Neuronal stem cell (in vitro differentiated cells): ENCODE measurements at regions not wholly inside any gene's neighbourhood (a gene's known extent, or its start where the extent isn't known, plus 50 kb on each side); places are given as distances from the start of the nearest gene placed in this dataset.

Experiments used
- DNase-seq: peaks from one replicate; pipeline ENCODE4 v3.0.0-alpha.2; 2013; ENCODE audit warnings: low spot score
- H2AFZ ChIP-seq: one replicate; pipeline ENCODE4 v1.6.1; 2013; ENCODE audit warnings: mild to moderate bottlenecking, low read length, inconsistent platforms
- H2AK5ac ChIP-seq: 2 replicates; pipeline ENCODE4 v1.6.1; 2013; ENCODE audit warnings: low read depth, mild to moderate bottlenecking, inconsistent platforms, low read length, moderate library complexity, mixed read lengths
- H2BK120ac ChIP-seq: 2 replicates; pipeline ENCODE4 v1.6.1; 2013; ENCODE audit warnings: low read depth, mild to moderate bottlenecking, inconsistent platforms, low read length, moderate library complexity, mixed read lengths
- H2BK12ac ChIP-seq: one replicate; pipeline ENCODE4 v1.6.1; 2013; ENCODE audit warnings: low read length, inconsistent platforms
- H2BK15ac ChIP-seq: 2 replicates; pipeline ENCODE4 v1.6.1; 2013; ENCODE audit warnings: mild to moderate bottlenecking, low read length, inconsistent platforms, mixed read lengths
- H2BK5ac ChIP-seq: one replicate; pipeline ENCODE4 v1.6.1; 2013; ENCODE audit warnings: inconsistent platforms, mild to moderate bottlenecking, low read length, moderate library complexity
- H3K14ac ChIP-seq: one replicate; pipeline ENCODE4 v1.6.1; 2013; ENCODE audit warnings: low read length, inconsistent platforms
- H3K18ac ChIP-seq: 2 replicates; pipeline ENCODE4 v1.6.1; 2013; ENCODE audit warnings: low read length, inconsistent platforms
- H3K23ac ChIP-seq: 2 replicates; pipeline ENCODE4 v1.6.1; 2013; ENCODE audit warnings: low read depth, mild to moderate bottlenecking, mixed read lengths, low read length, inconsistent platforms; ENCODE audit not compliant: poor library complexity
- H3K27ac ChIP-seq: replicated peaks from 3 replicates; pipeline ENCODE4 v1.5.1; 2013; ENCODE audit warnings: low read length, inconsistent platforms
- H3K27me3 ChIP-seq, 3 experiments: 2 replicates each; pipeline ENCODE4 v1.6.1; 2013; ENCODE audit warnings: low read length in 3 of 3, mild to moderate bottlenecking in 2 of 3, inconsistent platforms in 1 of 3, low read depth in 1 of 3, mixed read lengths in 1 of 3, moderate library complexity in 1 of 3; ENCODE audit not compliant: control insufficient read depth in 3 of 3, insufficient read depth in 3 of 3
- H3K36me3 ChIP-seq, 2 donors: replicated peaks in 1 of 2; 2 replicates each; pipeline ENCODE4 v1.6.1; 2013; ENCODE audit warnings: low read length in 2 of 2; ENCODE audit not compliant: control insufficient read depth in 2 of 2, insufficient read depth in 2 of 2
- H3K4ac ChIP-seq: 2 replicates; pipeline ENCODE4 v1.6.1; 2013; ENCODE audit warnings: inconsistent platforms, mild to moderate bottlenecking, low read length, moderate library complexity
- H3K4me1 ChIP-seq, 2 donors: 1 replicate in 1 of 2; 2 replicates in 1 of 2; pipeline ENCODE4 v1.6.1; 2013; ENCODE audit warnings: low read length in 2 of 2, low read depth in 1 of 2; ENCODE audit not compliant: control insufficient read depth in 2 of 2, insufficient read depth in 1 of 2
- H3K4me2 ChIP-seq: one replicate; pipeline ENCODE4 v1.6.1; 2013; ENCODE audit warnings: mild to moderate bottlenecking, low read length, inconsistent platforms; ENCODE audit not compliant: insufficient read depth, poor library complexity, severe bottlenecking
- H3K4me3 ChIP-seq, 2 donors: 2 replicates each; pipeline ENCODE4 v1.5.1; 2013; ENCODE audit warnings: low read length in 2 of 2, mild to moderate bottlenecking in 2 of 2, inconsistent platforms in 1 of 2, moderate library complexity in 1 of 2
- H3K79me1 ChIP-seq: one replicate; pipeline ENCODE4 v1.6.1; 2013; ENCODE audit warnings: low read depth, mild to moderate bottlenecking, inconsistent platforms, low read length, moderate library complexity
- H3K9ac ChIP-seq: one replicate; pipeline ENCODE4 v1.6.1; 2013; ENCODE audit warnings: mild to moderate bottlenecking, low read depth, low read length, inconsistent platforms; ENCODE audit not compliant: poor library complexity
- H3K9me3 ChIP-seq, 2 donors: replicated peaks in 1 of 2; 2 replicates each; pipeline versions ENCODE3 to v1.6.1; 2013; ENCODE audit warnings: low read length in 2 of 2, mild to moderate bottlenecking in 2 of 2, inconsistent platforms in 1 of 2, low read depth in 1 of 2, mixed read lengths in 1 of 2, moderate library complexity in 1 of 2; ENCODE audit not compliant: control insufficient read depth in 2 of 2, insufficient read depth in 1 of 2
- H4K8ac ChIP-seq: one replicate; pipeline ENCODE4 v1.6.1; 2013; ENCODE audit warnings: low read depth, mild to moderate bottlenecking, inconsistent platforms, low read length, moderate library complexity
- H4K91ac ChIP-seq: one replicate; pipeline ENCODE4 v1.6.1; 2013; ENCODE audit warnings: low read length, low read depth, mild to moderate bottlenecking, inconsistent platforms; ENCODE audit not compliant: poor library complexity
- WGBS, 2 donors: extraction: QIAGEN DNeasy Blood & Tissue Kit; methylation state at CpG; one replicate each; pipeline ENCODE4 v1.1.7; 2013; ENCODE audit warnings: missing lambda C conversion rate in 2 of 2, mixed read lengths in 1 of 2; ENCODE audit not compliant: insufficient read length in 2 of 2, insufficient replicate concordance in 1 of 2; ENCODE audit errors: extremely low coverage in 2 of 2; 5-methylcytosine and 5-hydroxymethylcytosine counted together

DNA sequence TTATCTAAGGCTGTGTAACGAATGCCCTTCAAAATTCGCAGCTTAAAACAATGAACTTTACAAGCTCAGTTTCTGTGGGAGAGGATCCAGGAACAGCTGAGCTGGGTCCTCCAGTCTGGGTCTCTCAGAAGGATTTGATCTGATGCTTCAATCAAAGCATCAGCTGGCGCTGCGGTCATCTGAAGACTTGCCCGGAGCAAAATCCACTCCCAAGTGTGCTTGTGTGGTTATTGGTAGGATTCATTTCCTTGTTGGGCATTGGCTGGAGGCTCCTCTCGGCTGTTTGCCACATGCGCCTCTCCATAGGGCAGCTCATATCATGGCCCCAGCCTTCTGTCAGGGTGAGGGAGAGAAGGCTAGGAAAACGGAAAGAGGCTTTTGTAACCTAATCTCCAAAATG is 269.3 kb upstream of the CHD6 start:
- H3K36me3 ChIP-seq, result no peaks in the 10 kb centered on the region
- no peak overlapping the region for H3K27ac ChIP-seq
- H3K9me3 ChIP-seq, result no peaks in the 10 kb centered on the region
- DNase-seq, result no peak
- no peak overlapping the region for H2BK120ac ChIP-seq
- no CpG with 5 or more reads among the region's 8 CpGs for WGBS, 2 donors
- H3K18ac ChIP-seq, result no peak overlapping the region
- no peak overlapping the region for H3K23ac ChIP-seq
- no peak overlapping the region for H3K9ac ChIP-seq
- H3K79me1 ChIP-seq, result no peaks in the 10 kb centered on the region
- no peak overlapping the region for H2AK5ac ChIP-seq
- H2BK5ac ChIP-seq, result no peak overlapping the region
- H3K14ac ChIP-seq, result no peak overlapping the region
- H3K4me2 ChIP-seq, result no peak overlapping the region
- H3K4me3 ChIP-seq, result no peak overlapping the region
- no peak overlapping the region for H2BK15ac ChIP-seq
- peaks cover 0 to 5% of the 10 kb centered on the region in 2 donors for H3K4me1 ChIP-seq
- no peak overlapping the region for H4K91ac ChIP-seq
- no peaks in the 10 kb centered on the region for H3K27me3 ChIP-seq
- H2AFZ ChIP-seq, result no peak overlapping the region
- no peak overlapping the region for H2BK12ac ChIP-seq
- no peak overlapping the region for H4K8ac ChIP-seq
- H3K4ac ChIP-seq, result no peak overlapping the region

DNA sequence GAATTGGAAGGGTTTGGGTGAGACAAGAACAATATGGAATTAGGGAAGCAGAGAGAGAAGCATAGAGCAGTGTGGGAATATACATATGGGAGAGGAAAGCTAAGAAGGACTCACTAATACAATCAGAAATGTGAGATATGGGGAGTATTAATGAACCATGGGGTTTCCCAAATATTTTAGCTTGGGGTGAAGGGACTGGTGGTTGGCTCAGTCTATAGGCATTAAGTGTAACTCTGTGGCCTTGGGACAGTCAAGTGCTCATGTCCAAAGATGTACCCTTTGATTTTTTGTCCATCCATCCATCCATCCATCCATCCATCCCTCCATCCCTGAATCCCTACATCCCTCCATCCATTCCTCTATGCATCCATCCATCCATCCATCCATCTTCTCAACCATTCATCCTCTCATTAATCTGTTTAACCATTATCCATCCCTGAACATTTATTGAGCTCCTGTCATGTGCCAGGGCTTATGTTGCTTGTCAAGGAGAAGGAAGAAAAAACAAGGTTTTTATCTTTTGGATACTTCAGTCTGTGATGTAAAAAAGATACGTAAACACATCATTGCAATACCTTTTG is 263.4 kb upstream of the CHD6 start:
- Histone ChIP-seq H3K23ac (no peak overlapping the region), H3K14ac (no peak overlapping the region), H3K79me1 (no peaks in the 10 kb centered on the region), H3K4me1 (peaks cover 0 to 2% of the 10 kb centered on the region in 2 donors), H3K18ac (no peak overlapping the region), H2AFZ (no peak overlapping the region), H3K4me2 (no peak overlapping the region), H2BK5ac (no peak overlapping the region), H2AK5ac (no peak overlapping the region), H3K4me3 (no peak overlapping the region), H4K8ac (no peak overlapping the region), H3K9me3 (no peaks in the 10 kb centered on the region), H4K91ac (no peak overlapping the region), H2BK15ac (no peak overlapping the region), H3K27me3 (no peaks in the 10 kb centered on the region), H3K36me3 (no peaks in the 10 kb centered on the region), H3K9ac (no peak overlapping the region), H2BK12ac (no peak overlapping the region), H3K27ac (no peak overlapping the region), H2BK120ac (no peak overlapping the region), H3K4ac (no peak overlapping the region)
- DNase-seq, result no peak
- WGBS, 2 donors, result no CpG with 5 or more reads among the region's 1 CpG

DNA sequence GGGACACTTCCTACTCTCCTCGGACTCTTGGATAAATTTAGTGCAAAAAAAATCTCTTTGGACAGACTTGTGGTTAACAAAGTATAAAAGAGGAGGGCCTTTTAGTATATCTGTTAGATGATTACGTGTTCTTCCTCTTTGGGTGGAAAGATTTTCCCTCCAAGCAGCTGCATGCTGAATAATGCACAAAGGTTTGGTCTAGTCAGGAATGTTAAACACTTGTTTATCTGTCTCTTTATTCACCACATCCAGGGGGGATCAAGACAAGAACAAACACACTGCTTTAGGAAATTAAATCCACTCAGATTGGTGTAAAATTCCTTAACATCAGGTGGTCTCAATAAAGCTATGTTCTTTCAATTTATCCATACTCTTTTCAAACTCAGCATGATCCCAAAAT is 260.9 kb upstream of the CHD6 start:
- no peaks in the 10 kb centered on the region for H3K79me1 ChIP-seq
- no peak overlapping the region for H4K8ac ChIP-seq
- H3K36me3 ChIP-seq, result no peaks in the 10 kb centered on the region
- H3K4me2 ChIP-seq, result no peak overlapping the region
- H2BK12ac ChIP-seq, result no peak overlapping the region
- H3K9me3 ChIP-seq, result no peaks in the 10 kb centered on the region
- no peak overlapping the region for H2AFZ ChIP-seq
- no peak overlapping the region for H2BK15ac ChIP-seq
- H2BK5ac ChIP-seq, result no peak overlapping the region
- WGBS, 2 donors, result no CpG with 5 or more reads among the region's 2 CpGs
- no peak overlapping the region for H2BK120ac ChIP-seq
- H4K91ac ChIP-seq, result no peak overlapping the region
- no peaks in the 10 kb centered on the region for H3K27me3 ChIP-seq
- H2AK5ac ChIP-seq, result no peak overlapping the region
- peak; percentile 9 for DNase-seq
- no peak overlapping the region for H3K27ac ChIP-seq
- H3K4me1 ChIP-seq, result peaks cover 0 to 2% of the 10 kb centered on the region in 2 donors
- no peak overlapping the region for H3K9ac ChIP-seq
- no peak overlapping the region for H3K23ac ChIP-seq
- H3K4me3 ChIP-seq, result no peak overlapping the region
- H3K14ac ChIP-seq, result no peak overlapping the region
- H3K4ac ChIP-seq, result no peak overlapping the region
- H3K18ac ChIP-seq, result no peak overlapping the region

- H2BK15ac ChIP-seq, result no peak overlapping the region
- H2AK5ac ChIP-seq, result no peak overlapping the region
- H3K36me3 ChIP-seq, result no peaks in the 10 kb centered on the region
- no peak overlapping the region for H3K4me3 ChIP-seq
- H3K27me3 ChIP-seq, result no peaks in the 10 kb centered on the region
- H4K91ac ChIP-seq, result no peak overlapping the region
- H2BK120ac ChIP-seq, result no peak overlapping the region
- no peak overlapping the region for H3K27ac ChIP-seq
- no CpG with 5 or more reads among the region's 4 CpGs for WGBS, 2 donors
- H3K4me1 ChIP-seq, result peaks cover 0 to 2% of the 10 kb centered on the region in 2 donors
- no peak overlapping the region for H2AFZ ChIP-seq
- no peak for DNase-seq
- no peak overlapping the region for H3K4ac ChIP-seq
- no peak overlapping the region for H3K14ac ChIP-seq
- H3K9ac ChIP-seq, result no peak overlapping the region
- no peak overlapping the region for H4K8ac ChIP-seq
- no peak overlapping the region for H3K23ac ChIP-seq
- no peak overlapping the region for H3K18ac ChIP-seq
- H3K79me1 ChIP-seq, result no peaks in the 10 kb centered on the region
- no peak overlapping the region for H2BK5ac ChIP-seq
- H3K9me3 ChIP-seq, result no peaks in the 10 kb centered on the region
- H3K4me2 ChIP-seq, result no peak overlapping the region
- no peak overlapping the region for H2BK12ac ChIP-seq
These were observed 259.7 kb upstream of the CHD6 start for GRCh38 chr20:41877911-41878310.
